PC-9 (cell line): ENCODE measurements at regions not wholly inside any gene's neighbourhood (a gene's known extent, or its start where the extent isn't known, plus 50 kb on each side); places are given as distances from the start of the nearest gene placed in this dataset.

Experiments used
- CTCF ChIP-seq: fragments of 200-600 bp; sonication (generic); conservative IDR thresholded peaks from 2 replicates; pipeline ENCODE4 v1.6.1; 2017; ENCODE audit warnings: mixed run types, antibody characterized with exemption, mild to moderate bottlenecking, moderate library complexity
- EZH2 ChIP-seq: fragments of 200-600 bp; sonication (generic); IDR thresholded peaks from 2 replicates; pipeline ENCODE4 v1.8.0; 2017; ENCODE audit warnings: antibody characterized with exemption, low read depth

DNA sequence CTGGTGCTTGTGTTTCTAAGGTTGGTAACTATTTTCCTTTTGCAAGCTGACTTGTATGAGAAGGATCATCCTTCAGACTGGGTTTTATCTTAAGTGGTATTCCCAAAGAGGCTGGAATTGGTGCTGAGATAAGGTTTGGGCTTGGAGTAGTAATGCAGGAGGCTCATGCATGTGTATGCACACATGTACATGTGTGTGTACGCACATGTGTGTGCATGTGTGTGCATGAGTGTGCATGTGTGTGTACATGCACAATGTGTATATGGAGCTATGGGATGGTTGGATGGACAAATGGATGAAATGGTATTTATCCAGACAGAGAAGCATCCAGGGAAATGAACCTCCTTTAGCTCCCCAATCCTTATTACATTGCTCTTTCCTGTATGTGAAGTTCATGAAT is 142.6 kb downstream of the CARTPT start:
- TF ChIP-seq CTCF (no peak), EZH2 (no peak)
